HG03432 (cell line): ENCODE measurements at regions not wholly inside any gene's neighbourhood (a gene's known extent, or its start where the extent isn't known, plus 50 kb on each side); places are given as distances from the start of the nearest gene placed in this dataset.
"Not testable (repeated sequence)": the region's sequence is repeated elsewhere in the genome, so short reads cannot be mapped to it uniquely, and the experiment has no call there.

Source experiments
- ATAC-seq: cut with Tn5 transposase; IDR thresholded peaks from one replicate; pipeline ENCODE4 v1.9.1; 2021; ENCODE audit warnings: mild to moderate bottlenecking, moderate library complexity; ENCODE audit not compliant: unreplicated experiment

DNA sequence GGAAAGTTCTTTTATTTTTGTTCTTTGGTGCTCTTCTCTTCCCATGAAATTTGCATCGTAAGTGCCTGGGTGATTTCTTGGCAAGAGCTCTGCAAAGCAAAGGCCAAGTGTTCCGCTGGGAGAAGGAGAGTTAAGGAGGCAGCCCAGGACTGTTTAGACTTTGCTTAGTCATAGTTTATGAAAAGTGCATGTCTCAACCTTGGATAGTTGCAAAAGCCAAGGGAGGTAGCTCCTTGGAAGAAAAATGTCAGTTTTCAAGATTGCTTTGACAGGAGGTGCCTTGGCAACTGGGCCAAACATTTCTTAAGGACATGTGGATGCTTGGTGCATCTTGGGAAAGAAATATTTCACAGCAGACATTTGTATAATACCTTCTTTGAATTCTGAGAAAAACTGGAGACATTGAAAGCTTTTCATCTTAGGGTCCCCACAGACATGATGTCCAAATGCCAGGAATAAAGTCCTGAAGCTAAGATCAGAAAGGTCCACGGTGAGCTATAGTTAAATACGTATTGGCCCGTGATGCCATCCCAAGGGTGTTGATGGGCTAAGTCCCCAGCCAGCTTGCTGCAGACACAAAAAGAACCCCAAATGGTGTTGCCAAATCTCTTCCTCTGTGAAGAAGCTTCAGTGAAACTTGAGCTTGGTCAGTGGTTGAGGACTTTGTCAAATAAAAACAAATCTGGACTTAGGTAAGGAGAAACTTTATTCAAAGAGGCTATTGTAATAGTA, 96.3 kb upstream of the THUMPD2 start:
- ATAC-seq = no peak

DNA sequence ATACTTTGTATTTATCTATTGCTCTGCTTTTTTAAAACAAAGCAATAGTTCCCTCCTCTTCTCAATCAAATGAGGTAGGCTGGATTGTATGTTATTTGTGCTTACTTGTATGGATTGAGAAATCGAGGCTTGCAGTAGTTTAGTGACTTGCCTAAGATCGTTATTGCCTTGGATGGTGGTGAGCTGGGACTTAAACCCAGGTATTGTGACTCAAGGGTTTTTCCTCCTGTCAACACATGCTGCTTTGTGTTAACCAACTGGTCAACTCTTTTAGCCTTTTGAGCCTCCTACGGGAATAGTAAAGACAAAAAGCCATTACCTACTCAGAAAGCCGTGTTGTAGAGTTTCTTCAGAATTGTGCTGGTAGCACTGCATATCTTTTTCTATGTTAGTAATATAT, 95.2 kb upstream of the THUMPD2 start:
- ATAC-seq = no peak

DNA sequence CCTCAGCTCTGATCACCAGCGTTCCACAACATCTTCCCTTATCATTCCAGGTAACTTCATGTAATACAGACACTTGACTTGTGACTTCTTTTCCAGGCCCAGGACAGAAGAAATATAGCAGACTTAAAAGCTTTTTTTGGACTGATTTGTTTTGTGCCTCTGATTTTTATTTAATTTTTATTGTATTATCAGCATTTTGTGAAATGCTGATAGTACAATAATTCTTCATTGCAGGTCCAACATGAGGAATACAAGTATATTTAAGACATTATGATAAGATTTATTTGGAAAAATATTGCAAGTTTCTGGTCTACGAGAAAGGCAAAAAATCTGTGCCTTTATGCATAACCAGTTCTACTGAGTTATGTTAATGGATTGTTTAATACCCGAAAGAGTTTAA, 94.5 kb upstream of the THUMPD2 start:
- no peak for ATAC-seq

DNA sequence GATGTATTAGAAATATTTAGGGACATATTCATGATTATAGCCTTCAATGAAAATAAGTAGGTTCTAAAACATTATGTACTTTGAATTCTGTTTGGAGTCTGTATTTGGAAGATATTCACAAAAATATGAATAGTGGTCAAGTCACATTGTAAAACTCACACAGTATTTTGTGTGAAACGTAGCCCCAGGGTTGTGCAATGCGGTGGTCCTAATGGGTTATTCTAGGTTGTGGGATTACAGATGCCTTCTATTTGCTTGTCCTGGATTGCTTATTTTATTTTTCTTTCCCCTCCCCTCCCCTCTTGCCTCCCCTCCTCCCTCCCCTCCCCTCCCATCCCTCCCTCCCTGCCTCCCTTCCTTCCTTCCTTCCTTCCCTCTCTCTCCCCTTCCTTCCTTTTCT, 93.7 kb upstream of the THUMPD2 start:
- no peak for ATAC-seq

DNA sequence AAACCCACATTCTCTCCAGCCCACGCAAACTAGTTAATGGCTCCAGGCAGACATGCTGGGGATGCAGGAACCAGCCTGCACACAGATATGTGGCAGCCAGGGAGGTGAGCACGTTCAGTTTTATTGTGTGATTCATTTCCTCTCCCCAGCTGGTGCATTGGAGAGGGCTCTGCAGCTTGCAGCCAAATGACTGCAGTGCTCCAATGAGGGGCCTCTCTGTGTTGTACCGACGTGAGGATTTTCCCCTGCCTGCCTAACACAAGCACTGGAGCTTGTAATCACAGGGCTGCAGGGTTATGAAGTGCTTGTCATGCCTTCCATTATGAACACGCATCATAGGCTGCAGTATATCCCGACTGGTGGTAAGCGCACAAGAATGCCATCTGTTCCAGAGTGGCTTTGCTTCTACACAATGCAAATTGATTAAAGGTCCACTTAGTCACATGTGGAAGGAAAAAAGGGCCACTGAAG, 92.3 kb upstream of the THUMPD2 start:
- no peak for ATAC-seq

DNA sequence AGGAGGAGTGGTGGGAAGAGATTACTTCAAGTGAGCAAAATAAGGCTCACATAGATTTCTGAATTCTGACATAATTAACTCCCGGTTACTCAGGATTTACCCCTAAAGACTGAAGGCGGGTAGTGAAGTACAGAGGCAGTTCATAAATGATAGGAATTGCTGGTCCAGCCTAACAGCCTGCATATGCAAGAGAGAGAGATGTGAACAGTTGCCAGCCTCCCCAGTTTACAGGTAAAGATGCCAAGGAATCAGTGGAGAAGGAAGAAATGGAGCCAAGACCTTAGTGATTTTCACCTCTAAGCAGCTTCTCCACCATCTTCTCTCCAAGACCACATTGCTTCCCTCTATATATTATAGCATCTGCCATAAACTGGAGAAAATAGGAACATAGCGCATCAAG, 91.8 kb upstream of the THUMPD2 start:
- no peak for ATAC-seq

DNA sequence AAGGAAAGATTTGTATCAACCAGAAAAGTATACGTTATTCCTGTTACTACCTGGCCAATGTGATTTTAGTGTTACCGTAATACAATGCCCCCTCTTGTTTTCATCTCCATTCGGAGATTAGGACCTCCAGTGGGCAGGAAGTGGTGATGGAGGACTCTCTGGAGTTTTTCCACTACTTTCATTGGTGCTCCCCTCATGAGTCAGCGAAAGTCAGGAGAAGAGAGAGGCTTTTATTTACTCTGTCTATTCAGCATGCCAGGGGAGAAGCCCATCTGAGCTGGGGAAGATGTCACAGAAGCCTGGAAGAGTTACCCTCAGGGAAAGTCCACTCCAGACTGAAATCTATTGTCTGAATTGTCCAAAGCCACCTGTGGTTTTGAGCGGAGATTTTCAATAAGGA, 88.2 kb upstream of the THUMPD2 start:
- ATAC-seq = no peak

DNA sequence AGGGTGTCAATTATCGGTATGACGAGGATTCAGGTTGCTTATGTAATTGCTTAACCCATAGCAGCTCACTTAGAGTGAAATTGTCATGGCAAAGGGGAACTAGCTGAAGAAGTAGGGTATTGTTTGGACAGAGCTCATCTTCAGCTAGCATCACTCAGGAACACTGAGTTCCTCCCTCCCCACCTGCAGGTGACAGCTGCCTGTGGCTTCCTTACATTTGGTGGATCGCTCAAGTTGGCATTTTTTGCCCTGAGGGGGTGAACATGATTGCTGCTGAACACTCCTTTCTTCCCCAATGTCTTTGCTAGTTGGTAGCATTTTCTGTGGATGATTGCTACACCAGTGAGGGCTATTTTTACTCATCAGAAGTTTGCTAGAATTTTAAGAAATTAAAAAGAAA, 86.7 kb upstream of the THUMPD2 start:
- no peak for ATAC-seq

DNA sequence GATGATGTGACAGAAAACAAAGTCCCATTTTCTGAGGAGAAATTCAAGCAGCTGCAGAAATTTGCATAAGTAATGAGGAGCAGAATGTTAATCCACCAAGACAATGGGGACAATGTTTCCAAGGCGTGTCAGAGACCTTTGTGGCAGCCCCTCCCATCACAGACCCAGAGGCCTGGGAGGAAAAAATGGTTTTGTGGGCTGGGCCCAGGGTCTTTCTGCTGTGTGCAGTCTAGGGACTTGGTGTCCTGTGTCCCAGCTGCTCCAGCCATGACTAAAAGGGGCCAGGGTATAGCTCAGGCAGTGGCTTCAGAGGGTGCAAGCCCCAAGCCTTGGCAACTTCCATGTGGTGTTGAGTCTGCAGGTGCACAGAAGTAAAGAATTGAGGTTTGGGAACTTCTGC, 84.6 kb upstream of the THUMPD2 start:
- not testable (repeated sequence) for ATAC-seq

DNA sequence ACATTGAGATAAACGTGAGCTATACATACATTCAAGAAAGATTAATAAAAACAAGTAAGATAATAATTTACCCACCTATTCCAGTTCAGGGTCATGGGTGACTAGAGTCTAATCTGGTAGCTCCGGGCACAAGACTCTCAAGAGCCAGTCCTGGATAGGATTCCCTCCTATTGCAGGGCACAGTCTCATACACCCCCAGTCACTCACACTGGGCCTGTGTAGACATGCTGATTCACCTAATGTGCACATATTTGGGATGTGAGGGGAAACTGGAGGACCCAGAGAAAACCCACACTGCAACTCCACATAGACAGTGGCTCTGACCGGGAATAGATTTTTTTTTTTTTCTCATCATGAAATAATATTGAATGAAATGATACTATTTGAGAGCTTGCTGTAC, 81.5 kb upstream of the THUMPD2 start:
- no peak for ATAC-seq

DNA sequence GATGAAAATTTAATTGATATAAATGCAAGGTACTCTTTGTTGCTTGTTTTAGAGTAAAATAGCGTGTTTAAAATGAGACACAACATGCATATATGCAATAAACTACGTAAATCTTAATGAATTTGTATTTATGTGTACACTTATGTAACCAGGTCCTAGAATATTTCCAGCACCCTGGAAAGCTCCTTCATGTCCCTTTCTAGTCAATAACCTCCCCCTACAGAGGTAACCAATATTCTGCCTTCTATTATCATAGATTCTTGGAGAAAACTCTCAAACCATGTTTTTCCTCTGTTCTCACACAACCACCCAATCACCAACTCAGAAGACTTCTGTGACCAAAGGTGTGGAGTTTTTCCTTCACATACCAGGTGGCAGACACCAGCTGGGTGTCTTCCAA, 79.6 kb upstream of the THUMPD2 start:
- ATAC-seq = no peak

DNA sequence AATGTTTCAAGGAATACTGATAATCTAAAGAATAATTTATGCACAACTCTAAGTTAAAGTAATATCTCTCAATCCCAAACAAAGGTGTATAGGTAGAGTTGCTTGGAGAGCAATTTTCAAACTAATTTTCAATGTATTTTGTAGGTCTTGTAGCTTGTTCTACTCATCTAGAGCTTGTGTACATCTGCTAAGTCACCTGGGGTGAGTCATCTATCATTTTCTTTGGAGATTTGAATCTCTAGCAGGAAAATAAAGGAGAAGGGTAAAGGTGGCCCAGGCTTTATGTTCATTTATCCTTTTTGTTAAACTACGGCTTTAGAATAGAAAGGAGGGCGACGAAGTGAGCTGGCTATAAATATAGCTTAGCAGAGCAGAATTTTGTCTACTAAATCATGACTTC, 76.8 kb upstream of the THUMPD2 start:
- no peak for ATAC-seq

DNA sequence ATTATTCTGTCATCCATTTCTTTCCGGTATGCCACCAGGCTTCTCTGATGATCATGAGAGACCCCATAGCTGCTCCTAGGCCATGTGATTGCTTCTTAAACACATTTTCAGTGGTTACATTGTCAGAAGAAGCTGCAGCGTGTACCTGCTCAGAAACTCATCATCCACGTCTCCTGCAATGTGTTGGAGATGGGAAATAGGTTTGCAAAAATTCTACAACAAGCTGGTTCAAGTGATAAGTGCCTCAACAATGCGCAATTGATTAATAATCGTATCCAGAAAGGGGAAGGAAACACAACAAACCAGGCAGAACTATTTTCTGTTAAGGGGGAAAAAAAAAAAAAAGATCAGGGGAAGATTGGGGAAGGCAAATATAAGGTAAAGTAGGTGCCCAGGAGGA, 75.7 kb upstream of the THUMPD2 start:
- ATAC-seq = no peak

DNA sequence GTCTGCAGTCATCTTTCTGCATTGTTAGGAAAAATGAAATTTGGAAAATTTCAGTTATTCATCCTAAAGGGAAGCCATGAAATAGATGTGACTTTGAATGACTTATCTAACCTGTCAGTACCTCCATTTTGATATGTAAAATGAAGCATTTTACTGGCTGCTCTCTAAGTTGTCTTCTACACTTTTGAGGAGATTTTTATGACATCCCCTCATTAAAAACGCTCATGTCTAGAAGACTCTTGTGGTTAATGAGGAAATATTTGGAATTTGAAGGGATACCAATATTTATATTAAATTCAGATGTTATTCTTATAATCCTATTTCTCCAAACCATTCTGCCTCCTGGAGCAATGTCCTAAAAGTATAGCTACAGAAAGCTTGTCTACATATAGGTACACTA, 73.8 kb upstream of the THUMPD2 start:
- no peak for ATAC-seq

DNA sequence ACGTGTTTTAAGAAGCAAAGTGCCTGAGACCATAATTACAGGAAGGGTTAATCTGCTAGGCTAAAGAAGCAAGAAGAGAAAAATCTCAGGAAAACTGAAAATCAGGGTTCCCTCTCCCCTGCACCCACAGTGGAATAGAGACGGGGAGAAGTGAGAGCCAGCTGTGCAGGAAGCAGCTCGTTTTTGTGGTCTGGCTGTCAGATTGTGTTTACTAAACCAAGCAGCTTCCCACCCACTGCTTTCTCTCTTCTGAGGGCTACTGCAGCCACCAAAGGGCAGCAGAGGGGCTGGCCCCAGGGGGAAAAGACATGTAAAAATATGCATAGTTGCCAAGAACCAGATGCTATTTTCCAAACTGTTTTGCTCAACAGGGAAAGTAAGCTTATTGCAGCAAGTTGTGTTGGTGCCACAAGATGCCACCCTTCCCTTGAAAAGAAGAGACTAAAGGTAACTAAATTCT, 72.6 kb upstream of the THUMPD2 start:
- peak; percentile 89 for ATAC-seq

DNA sequence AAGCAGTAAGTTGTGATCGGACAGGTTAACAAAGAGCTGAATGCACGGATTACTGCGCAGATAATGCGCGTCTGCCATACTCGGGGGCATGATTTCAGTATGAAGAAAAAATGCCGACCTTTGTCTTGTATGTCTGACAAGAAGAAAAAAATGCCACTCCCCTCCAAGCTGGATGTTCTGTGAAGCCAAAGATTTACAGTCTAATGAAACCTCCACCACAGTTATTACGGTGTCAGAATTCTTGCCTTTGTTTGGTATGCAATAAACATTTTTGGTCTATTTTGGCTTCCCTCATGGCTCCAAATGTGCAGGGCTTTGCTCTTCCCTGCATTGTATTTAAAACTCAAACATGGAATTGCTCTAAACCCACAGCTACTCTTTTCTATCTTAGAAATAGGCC, 72.2 kb upstream of the THUMPD2 start:
- ATAC-seq = peak; percentile 18

DNA sequence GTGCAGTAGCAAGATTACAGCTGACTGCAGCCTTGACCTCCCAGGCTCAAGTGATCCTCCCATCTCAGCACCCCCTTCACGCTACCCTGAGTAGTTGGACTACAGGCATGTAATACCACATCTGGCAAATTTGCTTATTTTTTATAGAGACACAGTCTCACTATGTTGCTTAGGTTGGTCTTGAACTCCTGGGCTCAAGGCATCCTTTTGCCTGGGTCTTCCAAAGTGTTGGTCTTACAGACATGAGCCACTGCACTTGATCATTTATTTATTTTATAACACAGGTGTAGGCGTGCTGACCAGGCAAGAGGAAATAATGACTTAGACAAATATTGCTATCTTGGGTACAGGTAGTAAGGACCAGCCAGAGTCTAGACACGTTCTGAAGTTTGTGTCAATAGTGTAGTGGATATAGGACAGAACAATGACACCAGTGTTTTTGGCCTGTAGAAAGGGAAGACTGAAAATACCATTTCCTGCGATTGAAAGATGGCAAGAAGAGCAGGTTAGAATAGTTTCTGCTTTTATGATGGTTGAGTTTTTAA, 71.0 kb upstream of the THUMPD2 start:
- ATAC-seq = no peak

DNA sequence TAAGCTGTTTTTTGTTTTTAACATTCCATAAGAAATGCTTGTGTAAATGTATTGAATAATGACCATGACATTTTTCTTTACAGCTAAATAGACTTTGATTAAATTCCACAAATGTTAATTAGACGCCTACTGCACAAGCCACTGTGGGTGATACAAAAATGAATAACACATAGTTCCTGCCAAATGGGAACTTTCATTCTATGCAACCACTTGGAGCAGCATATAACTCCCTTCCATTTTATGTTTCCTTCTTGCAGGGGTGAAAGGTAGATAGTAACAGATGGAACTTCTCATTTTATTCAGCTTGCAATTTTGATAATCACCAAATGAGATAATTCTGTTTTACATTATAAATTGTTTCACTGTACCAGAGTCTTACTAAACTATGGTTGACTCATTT, 70.0 kb upstream of the THUMPD2 start:
- no peak for ATAC-seq

DNA sequence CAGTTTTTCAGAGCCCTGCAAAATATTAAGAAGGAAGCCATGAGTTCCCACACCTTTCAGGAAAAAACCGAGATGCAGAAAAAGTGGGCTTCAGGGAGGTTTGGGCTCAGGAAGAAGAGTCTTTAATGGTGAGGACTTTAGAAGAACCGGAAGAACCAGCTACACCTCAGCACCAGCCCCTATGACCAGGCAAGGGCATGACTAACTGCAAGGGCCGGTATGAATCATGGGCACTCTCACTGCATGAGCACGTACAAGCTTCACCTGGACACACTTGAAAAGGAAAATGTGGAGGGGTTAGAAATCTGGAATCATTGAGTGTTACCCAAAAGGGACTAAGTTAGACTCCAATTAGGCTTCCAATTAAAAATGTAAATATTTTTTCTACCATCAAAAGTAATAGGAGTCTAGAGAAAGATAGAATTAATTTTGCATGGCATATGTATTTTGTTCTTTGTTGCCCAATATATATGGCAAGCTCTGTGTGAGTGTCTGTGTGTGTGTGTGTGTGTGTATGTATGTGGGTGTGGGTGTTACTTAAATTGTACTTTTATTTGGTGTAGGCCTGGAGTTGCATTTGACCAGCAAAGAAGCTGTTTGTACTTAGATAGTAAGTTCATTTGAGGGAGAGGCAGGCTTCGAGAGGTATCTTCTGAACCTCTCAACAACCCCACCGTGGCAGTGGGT, 66.5 kb upstream of the THUMPD2 start:
- ATAC-seq = no peak

DNA sequence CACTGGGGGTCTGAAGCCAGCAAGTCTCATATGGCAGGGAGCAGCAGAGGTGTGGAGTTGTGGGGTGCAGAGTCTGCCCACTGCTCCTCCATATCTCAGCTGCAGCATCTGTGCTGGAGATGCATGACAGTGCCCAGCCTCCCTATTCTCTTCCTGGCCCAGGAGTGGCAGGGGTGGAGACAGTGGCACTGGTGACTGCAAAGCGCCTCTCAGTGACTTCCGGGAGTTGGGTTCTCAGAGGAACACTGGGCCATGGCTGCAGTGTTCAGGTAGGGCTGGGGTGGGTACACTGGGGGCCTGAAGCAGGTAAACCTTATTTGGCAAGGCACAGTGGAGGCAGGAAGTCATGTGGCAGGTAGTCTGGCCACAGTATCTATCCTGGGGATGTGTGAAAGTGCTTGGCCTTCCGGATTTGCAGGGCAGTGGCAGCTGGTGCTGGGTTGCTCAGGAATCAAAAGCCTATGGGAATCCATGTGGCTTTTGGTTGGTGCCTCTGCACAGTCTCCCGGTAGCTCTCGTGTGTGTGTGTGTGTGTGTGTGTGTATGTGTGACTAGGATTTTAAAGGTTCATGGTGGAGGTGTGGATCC, 60.3 kb upstream of the THUMPD2 start:
- no peak for ATAC-seq

DNA sequence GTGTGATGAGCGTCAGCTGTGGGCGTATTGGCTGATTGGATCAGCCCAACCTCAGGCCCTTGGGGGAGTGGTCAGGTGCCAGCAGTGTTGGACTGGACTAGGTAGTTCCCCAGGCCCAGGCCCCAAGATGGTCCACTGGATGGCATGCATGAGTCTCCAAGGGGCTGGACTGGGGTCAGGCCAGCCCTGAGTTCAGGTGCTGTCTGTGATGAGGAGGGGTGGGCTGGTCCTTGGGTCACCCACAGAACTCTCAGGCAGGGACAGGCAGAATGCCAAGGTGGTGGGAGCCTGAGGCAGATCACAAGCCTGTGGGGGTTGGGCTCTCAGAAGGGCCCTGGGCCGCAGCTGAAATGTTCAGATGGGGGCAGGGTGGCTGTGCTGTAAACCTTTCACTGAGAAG, 59.5 kb upstream of the THUMPD2 start:
- ATAC-seq = peak; percentile 3
